ENCODE measurements at regions not wholly inside any gene's neighbourhood (a gene's known extent, or its start where the extent isn't known, plus 50 kb on each side); places are given as distances from the start of the nearest gene placed in this dataset.

GRCh38 chr15:93861956-93862741 lies 369.2 kb upstream of the MCTP2 start:
- Histone ChIP-seq H3K36me3 (ENCODE audit: control insufficient read depth, insufficient read depth, low read length) (no peaks in the 10 kb centered on the region), H3K4me1 (ENCODE audit: control insufficient read depth, insufficient read depth, low read length) (peaks cover 13% of the 10 kb centered on the region), H3K27ac (ENCODE audit: low read length) (no peak overlapping the region), H3K4me3 (ENCODE audit: low read length) (no peak overlapping the region), H3K27me3 (ENCODE audit: control insufficient read depth, insufficient read depth, low read length) (no peaks in the 10 kb centered on the region), H3K9me3 (replicated peaks; ENCODE audit: control insufficient read depth, low read depth, low read length) (no peaks in the 10 kb centered on the region)
- DNase-seq = no peak
- 43% methylated on average over 2 of the region's 5 CpGs for WGBS (ENCODE audit: insufficient coverage)

DNA sequence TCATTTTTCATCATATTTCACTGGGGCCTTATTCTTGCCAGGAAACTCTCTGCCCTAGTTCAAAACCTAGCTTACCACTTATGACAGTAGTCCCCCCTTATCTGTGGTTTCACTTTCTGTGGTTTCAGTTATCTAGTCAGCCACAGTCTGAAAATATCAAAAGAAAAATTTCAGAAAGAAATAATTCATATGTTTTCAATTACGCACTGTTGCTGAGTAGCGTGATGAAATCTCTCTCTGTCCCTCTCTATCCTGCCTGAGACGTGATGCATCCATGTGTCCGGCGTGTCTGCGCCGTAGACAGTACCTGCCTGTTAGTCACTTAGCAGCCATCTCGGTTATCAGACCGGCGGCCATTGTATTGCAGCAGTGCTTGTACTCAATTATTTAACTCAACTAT lies 369.9 kb upstream of the MCTP2 start:
- H3K36me3 ChIP-seq (ENCODE audit: control insufficient read depth, insufficient read depth, low read length) = no peaks in the 10 kb centered on the region

GRCh38 chr15:93860701-93861100 lies 370.7 kb upstream of the MCTP2 start:
- H3K27ac ChIP-seq (ENCODE audit: low read length) = no peak overlapping the region
- H3K4me1 ChIP-seq (ENCODE audit: control insufficient read depth, insufficient read depth, low read length) = peaks cover 4% of the 10 kb centered on the region
- DNase-seq = no peak
- WGBS (ENCODE audit: insufficient coverage) = 60% methylated on average over 1 of the region's 4 CpGs
- no peaks in the 10 kb centered on the region for H3K9me3 ChIP-seq (replicated peaks; ENCODE audit: control insufficient read depth, low read depth, low read length)
- H3K27me3 ChIP-seq (ENCODE audit: control insufficient read depth, insufficient read depth, low read length) = no peaks in the 10 kb centered on the region
- H3K36me3 ChIP-seq (ENCODE audit: control insufficient read depth, insufficient read depth, low read length) = no peaks in the 10 kb centered on the region
- H3K4me3 ChIP-seq (ENCODE audit: low read length) = no peak overlapping the region

More for the DNA sequence above, 369.9 kb upstream of the MCTP2 start:
- Histone ChIP-seq H3K4me1 (ENCODE audit: control insufficient read depth, insufficient read depth, low read length) (peaks cover 8% of the 10 kb centered on the region), H3K27ac (ENCODE audit: low read length) (no peak overlapping the region), H3K4me3 (ENCODE audit: low read length) (no peak overlapping the region), H3K9me3 (replicated peaks; ENCODE audit: control insufficient read depth, low read depth, low read length) (no peaks in the 10 kb centered on the region), H3K27me3 (ENCODE audit: control insufficient read depth, insufficient read depth, low read length) (no peaks in the 10 kb centered on the region)
- 59% methylated on average over 5 of the region's 10 CpGs for WGBS (ENCODE audit: insufficient coverage)
- peak; percentile 26 for DNase-seq

- Histone ChIP-seq H3K27ac (ENCODE audit: low read length) (no peak overlapping the region), H3K27me3 (ENCODE audit: control insufficient read depth, insufficient read depth, low read length) (no peaks in the 10 kb centered on the region), H3K36me3 (ENCODE audit: control insufficient read depth, insufficient read depth, low read length) (no peaks in the 10 kb centered on the region), H3K9me3 (replicated peaks; ENCODE audit: control insufficient read depth, low read depth, low read length) (no peaks in the 10 kb centered on the region), H3K4me1 (ENCODE audit: control insufficient read depth, insufficient read depth, low read length) (peaks cover 3% of the 10 kb centered on the region), H3K4me3 (ENCODE audit: low read length) (no peak overlapping the region)
- WGBS (ENCODE audit: insufficient coverage) = 66% methylated on average over 2 of the region's 3 CpGs
- no peak for DNase-seq
These were observed 372.2 kb upstream of the MCTP2 start for GRCh38 chr15:93859176-93859575.

DNA sequence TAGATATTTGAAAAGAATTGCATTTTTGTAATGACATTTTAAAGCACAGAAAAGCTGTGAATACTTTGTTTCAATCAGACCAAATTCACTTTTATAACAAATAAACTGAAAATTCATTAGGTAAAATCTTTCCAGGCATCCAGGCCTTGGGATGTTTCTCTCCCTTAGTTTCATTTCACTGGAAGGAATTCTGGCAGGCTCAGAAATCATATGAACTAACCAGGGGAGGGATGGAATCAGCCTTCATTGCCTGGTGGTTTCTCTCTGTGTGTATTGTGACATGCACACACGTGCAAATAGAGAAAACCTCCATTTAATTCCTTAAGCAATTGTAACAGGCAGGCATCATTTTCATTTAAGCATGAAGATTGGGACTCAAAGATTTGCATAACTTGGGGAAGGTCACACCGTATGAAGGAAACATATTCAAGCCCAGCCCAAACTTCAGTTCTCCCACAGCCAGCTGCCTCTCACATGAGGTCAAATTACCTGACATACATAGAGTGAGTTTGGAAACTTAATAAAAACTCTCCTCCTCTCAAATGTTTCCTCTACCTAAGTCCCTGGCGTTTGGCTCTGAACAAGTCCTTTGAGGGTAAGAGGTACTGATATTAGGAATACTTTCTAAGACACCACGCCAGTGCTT lies 376.1 kb upstream of the MCTP2 start:
- H3K27me3 ChIP-seq (ENCODE audit: control insufficient read depth, insufficient read depth, low read length) = no peaks in the 10 kb centered on the region
- peak overlapping the region; percentile 9 for H3K27ac ChIP-seq (ENCODE audit: low read length)
- no peaks in the 10 kb centered on the region for H3K36me3 ChIP-seq (ENCODE audit: control insufficient read depth, insufficient read depth, low read length)
- peaks cover 3% of the 10 kb centered on the region for H3K4me1 ChIP-seq (ENCODE audit: control insufficient read depth, insufficient read depth, low read length)
- H3K9me3 ChIP-seq (replicated peaks; ENCODE audit: control insufficient read depth, low read depth, low read length) = no peaks in the 10 kb centered on the region
- peak; percentile 82 for DNase-seq
- H3K4me3 ChIP-seq (ENCODE audit: low read length) = no peak overlapping the region
- WGBS (ENCODE audit: insufficient coverage) = 57% methylated on average over 1 of the region's 4 CpGs

GRCh38 chr15:93854088-93854487 lies 377.3 kb upstream of the MCTP2 start:
- Histone ChIP-seq H3K27me3 (ENCODE audit: control insufficient read depth, insufficient read depth, low read length) (no peaks in the 10 kb centered on the region), H3K4me1 (ENCODE audit: control insufficient read depth, insufficient read depth, low read length) (peaks cover 3% of the 10 kb centered on the region), H3K36me3 (ENCODE audit: control insufficient read depth, insufficient read depth, low read length) (no peaks in the 10 kb centered on the region), H3K9me3 (replicated peaks; ENCODE audit: control insufficient read depth, low read depth, low read length) (no peaks in the 10 kb centered on the region), H3K27ac (ENCODE audit: low read length) (no peak overlapping the region), H3K4me3 (ENCODE audit: low read length) (no peak overlapping the region)
- no peak for DNase-seq
- 100% methylated on average over 1 of the region's 3 CpGs for whole genome bisulfite sequencing (ENCODE audit: insufficient coverage)

- H3K4me1 ChIP-seq (ENCODE audit: control insufficient read depth, insufficient read depth, low read length) = peaks cover 8% of the 10 kb centered on the region
- no peak overlapping the region for H3K27ac ChIP-seq (ENCODE audit: low read length)
- WGBS (ENCODE audit: insufficient coverage) = 80% methylated on average over 1 of the region's 4 CpGs
- H3K27me3 ChIP-seq (ENCODE audit: control insufficient read depth, insufficient read depth, low read length) = no peaks in the 10 kb centered on the region
- no peak overlapping the region for H3K4me3 ChIP-seq (ENCODE audit: low read length)
- DNase-seq = no peak
- H3K9me3 ChIP-seq (replicated peaks; ENCODE audit: control insufficient read depth, low read depth, low read length) = no peaks in the 10 kb centered on the region
- no peaks in the 10 kb centered on the region for H3K36me3 ChIP-seq (ENCODE audit: control insufficient read depth, insufficient read depth, low read length)
These were observed 378.6 kb upstream of the MCTP2 start for GRCh38 chr15:93852761-93853160.

- WGBS (ENCODE audit: insufficient coverage) = 43% methylated on average over 1 of the region's 1 CpG
- Histone ChIP-seq H3K4me1 (ENCODE audit: control insufficient read depth, insufficient read depth, low read length) (peaks cover 5% of the 10 kb centered on the region), H3K27ac (ENCODE audit: low read length) (no peak overlapping the region), H3K27me3 (ENCODE audit: control insufficient read depth, insufficient read depth, low read length) (no peaks in the 10 kb centered on the region), H3K4me3 (ENCODE audit: low read length) (no peak overlapping the region), H3K9me3 (replicated peaks; ENCODE audit: control insufficient read depth, low read depth, low read length) (no peaks in the 10 kb centered on the region), H3K36me3 (ENCODE audit: control insufficient read depth, insufficient read depth, low read length) (no peaks in the 10 kb centered on the region)
- DNase-seq = peak; percentile 90
These were observed 382.9 kb upstream of the MCTP2 start for GRCh38 chr15:93848490-93848889.

- DNase-seq = peak; percentile 43
- Histone ChIP-seq H3K4me1 (ENCODE audit: control insufficient read depth, insufficient read depth, low read length) (peaks cover 5% of the 10 kb centered on the region), H3K9me3 (replicated peaks; ENCODE audit: control insufficient read depth, low read depth, low read length) (no peaks in the 10 kb centered on the region), H3K27ac (ENCODE audit: low read length) (peak overlapping the region; percentile 63), H3K36me3 (ENCODE audit: control insufficient read depth, insufficient read depth, low read length) (no peaks in the 10 kb centered on the region), H3K27me3 (ENCODE audit: control insufficient read depth, insufficient read depth, low read length) (no peaks in the 10 kb centered on the region), H3K4me3 (ENCODE audit: low read length) (no peak overlapping the region)
- WGBS (ENCODE audit: insufficient coverage) = no CpG with 5 or more reads among the region's 3 CpGs
These were observed 383.3 kb upstream of the MCTP2 start for GRCh38 chr15:93848076-93848475.

- H3K4me1 ChIP-seq (ENCODE audit: control insufficient read depth, insufficient read depth, low read length) = peaks cover 5% of the 10 kb centered on the region
- no peak overlapping the region for H3K27ac ChIP-seq (ENCODE audit: low read length)
- no peaks in the 10 kb centered on the region for H3K36me3 ChIP-seq (ENCODE audit: control insufficient read depth, insufficient read depth, low read length)
- 71% methylated on average over 9 of the region's 9 CpGs for WGBS (ENCODE audit: insufficient coverage)
- H3K27me3 ChIP-seq (ENCODE audit: control insufficient read depth, insufficient read depth, low read length) = no peaks in the 10 kb centered on the region
- no peak for DNase-seq
- H3K4me3 ChIP-seq (ENCODE audit: low read length) = no peak overlapping the region
- H3K9me3 ChIP-seq (replicated peaks; ENCODE audit: control insufficient read depth, low read depth, low read length) = no peaks in the 10 kb centered on the region
These were observed 385.2 kb upstream of the MCTP2 start for GRCh38 chr15:93846148-93846547.

Measured in muscle of leg (tissue), 3 donors.